ENCODE measurements at regions not wholly inside any gene's neighbourhood (a gene's known extent, or its start where the extent isn't known, plus 50 kb on each side); places are given as distances from the start of the nearest gene placed in this dataset.

DNA sequence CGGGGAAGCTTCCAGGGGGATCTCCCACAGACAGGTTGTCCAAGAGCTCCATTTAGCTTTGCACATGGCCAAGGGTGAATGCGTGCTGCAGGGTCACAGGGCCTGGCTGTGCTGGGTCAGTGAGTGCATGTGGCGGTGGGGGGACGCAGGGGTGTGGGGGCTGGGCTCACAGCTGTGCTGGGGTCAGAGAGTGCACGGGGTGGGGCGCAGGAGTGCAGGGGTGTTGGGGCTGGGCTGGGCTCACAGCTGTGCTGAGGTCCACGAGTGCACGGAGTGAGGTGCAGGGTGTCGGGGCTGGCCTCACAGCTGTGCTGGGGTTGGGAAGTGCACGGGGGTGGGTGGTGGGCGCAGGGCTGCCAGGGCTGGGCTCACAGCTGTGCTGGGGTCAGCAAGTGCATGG, 557.7 kb downstream of the BRD1 start:
- H3K4me3 ChIP-seq: no peak overlapping the region
- TF ChIP-seq, protein P1, sequence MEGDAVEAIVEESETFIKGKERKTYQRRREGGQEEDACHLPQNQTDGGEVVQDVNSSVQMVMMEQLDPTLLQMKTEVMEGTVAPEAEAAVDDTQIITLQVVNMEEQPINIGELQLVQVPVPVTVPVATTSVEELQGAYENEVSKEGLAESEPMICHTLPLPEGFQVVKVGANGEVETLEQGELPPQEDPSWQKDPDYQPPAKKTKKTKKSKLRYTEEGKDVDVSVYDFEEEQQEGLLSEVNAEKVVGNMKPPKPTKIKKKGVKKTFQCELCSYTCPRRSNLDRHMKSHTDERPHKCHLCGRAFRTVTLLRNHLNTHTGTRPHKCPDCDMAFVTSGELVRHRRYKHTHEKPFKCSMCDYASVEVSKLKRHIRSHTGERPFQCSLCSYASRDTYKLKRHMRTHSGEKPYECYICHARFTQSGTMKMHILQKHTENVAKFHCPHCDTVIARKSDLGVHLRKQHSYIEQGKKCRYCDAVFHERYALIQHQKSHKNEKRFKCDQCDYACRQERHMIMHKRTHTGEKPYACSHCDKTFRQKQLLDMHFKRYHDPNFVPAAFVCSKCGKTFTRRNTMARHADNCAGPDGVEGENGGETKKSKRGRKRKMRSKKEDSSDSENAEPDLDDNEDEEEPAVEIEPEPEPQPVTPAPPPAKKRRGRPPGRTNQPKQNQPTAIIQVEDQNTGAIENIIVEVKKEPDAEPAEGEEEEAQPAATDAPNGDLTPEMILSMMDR (IDR thresholded peaks at IDR 0.05): no peak
- ATAC-seq (no peak), DNase-seq (no peak)
- H3K27me3 ChIP-seq: peaks cover 0 to 78% of the 10 kb centered on the region in 2 donors
- no peak overlapping the region for H3K27ac ChIP-seq
- H3K4me1 ChIP-seq: no peaks in the 10 kb centered on the region
- no peaks in the 10 kb centered on the region for H3K36me3 ChIP-seq
- intact Hi-C loops (cut with DNase I): no loop called here
- no peaks in the 10 kb centered on the region for H3K9me3 ChIP-seq

DNA sequence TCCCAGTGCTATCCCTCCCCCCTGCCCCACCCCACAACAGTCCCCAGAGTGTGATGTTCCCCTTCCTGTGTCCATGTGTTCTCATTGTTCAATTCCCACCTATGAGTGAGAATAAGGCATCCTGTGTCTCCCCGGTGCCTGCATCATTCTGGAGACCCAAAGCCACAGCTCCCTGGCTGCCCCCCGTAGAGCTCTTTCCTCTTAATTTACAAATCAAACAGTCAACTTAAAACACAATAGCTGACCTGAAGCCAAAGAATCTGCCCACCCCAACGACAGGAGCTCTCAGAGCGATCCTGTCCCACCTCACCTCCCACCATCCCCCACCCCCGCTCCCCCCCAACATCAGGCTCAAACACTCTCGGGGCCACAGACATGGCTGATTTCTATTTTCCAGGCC, 558.3 kb downstream of the BRD1 start:
- H3K4me3 ChIP-seq: no peak overlapping the region
- H3K27ac ChIP-seq: no peak overlapping the region
- DNase-seq: no peak
- TF ChIP-seq, protein P1 (IDR thresholded peaks at IDR 0.05): no peak
- no peaks in the 10 kb centered on the region for H3K9me3 ChIP-seq
- intact Hi-C loops (cut with DNase I): no loop called here
- no peak for ATAC-seq
- H3K27me3 ChIP-seq: peaks cover 0 to 73% of the 10 kb centered on the region in 2 donors
- no peaks in the 10 kb centered on the region for H3K4me1 ChIP-seq
- no peaks in the 10 kb centered on the region for H3K36me3 ChIP-seq

DNA sequence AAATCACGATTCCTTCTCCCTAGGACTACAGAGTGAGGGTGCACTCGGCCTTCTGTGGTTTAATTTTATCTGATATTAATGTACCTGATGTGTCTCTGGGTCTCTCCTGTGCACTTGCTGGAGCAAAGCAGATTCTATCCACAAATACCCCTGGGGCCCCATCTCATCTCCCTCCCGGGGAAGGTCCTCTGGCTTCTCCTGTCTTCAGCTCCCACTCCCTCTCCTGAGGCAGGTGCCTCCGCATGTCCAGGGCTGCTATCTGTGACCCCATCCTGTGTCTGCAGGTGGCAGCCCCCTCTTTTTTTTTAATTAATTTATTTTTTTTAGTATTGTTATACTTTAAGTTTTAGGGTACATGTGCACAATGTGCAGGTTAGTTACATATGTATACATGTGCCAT, 558.7 kb downstream of the BRD1 start:
- Histone ChIP-seq H3K27me3 (peaks cover 0 to 73% of the 10 kb centered on the region in 2 donors), H3K9me3 (no peaks in the 10 kb centered on the region), H3K36me3 (no peaks in the 10 kb centered on the region), H3K4me3 (no peak overlapping the region), H3K4me1 (no peaks in the 10 kb centered on the region), H3K27ac (no peak overlapping the region)
- DNase-seq: no peak
- TF ChIP-seq, protein P1 (IDR thresholded peaks at IDR 0.05): no peak
- no peak for ATAC-seq
- intact Hi-C loops (cut with DNase I): no loop called here

DNA sequence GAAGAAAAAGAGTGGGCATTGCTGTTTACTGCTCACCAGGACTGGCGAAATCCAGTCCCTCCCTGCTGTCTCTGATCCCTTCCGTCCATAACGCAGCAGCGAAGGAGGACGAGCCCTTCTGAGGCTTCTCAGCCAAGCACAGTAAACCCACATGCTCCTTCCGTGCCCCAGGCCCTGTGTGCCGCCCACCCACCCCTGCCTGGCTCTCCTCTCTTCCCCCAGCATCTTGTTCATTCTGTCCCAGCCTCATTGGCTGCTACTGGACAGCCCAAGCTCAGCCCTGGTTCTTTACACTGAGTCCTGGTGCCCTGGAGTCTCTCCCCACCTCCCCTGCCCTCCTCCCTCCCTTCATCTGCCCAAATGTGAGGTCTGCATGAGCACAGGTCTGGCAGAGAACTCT, 559.7 kb downstream of the BRD1 start:
- Histone ChIP-seq H3K4me1 (no peaks in the 10 kb centered on the region), H3K27me3 (peaks cover 0 to 68% of the 10 kb centered on the region in 2 donors), H3K9me3 (no peaks in the 10 kb centered on the region), H3K4me3 (no peak overlapping the region), H3K36me3 (no peaks in the 10 kb centered on the region), H3K27ac (no peak overlapping the region)
- DNase-seq (no peak), ATAC-seq (no peak)
- TF ChIP-seq, protein P1 (IDR thresholded peaks at IDR 0.05): no peak
- intact Hi-C loops (cut with DNase I): no loop called here

DNA sequence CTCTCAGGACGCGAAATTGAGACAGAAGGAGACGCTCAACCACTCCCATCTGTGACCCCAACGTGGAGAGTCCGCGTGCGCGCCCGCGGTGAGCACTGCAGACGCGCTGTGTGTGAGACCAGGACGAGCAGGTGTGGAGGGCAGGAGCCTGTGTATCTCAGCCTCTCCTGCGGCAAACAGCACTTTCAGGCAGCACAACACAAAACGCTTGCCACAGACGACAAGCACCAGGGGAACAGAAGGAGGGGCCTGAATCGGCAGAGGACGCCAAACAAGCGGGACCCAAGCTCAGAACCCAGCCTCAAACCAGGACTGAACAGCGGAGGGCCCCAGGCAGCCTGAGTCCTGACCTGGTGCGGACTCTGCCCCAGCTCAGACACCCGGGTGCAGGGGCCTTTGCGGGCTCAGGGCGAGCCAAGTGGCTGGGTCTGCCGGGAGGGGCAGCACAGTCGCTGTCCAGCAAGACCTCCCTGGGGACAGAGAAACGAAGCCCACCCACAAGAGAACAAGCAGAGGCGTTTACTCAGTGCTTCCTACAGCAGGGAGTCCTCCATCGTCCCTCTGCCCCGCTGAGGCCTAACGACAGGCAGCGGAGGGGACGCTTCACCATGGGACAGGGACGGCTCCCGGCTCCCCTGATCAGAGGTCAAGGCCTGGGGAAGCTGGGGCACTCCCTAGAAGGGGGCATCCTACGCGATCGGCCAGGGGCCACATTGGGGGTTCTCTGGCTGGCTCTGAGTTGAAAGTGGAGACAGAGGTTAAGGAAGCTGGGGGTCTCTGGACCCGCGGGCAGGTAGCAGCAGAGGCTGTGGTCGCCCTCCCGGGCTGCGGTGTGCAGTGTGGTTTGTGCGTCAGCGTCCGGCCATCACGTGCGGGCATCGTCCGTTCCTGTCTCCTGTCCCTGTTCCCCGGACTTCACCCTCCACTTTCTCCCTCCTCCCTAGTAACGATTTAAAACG, 560.8 kb downstream of the BRD1 start:
- no peaks in the 10 kb centered on the region for H3K4me1 ChIP-seq
- ATAC-seq: no peak
- intact Hi-C loops (cut with DNase I): no loop called here

More for the DNA sequence above, 560.8 kb downstream of the BRD1 start:
- H3K27me3 ChIP-seq: peaks cover 0 to 57% of the 10 kb centered on the region in 2 donors
- no peaks in the 10 kb centered on the region for H3K9me3 ChIP-seq
- H3K36me3 ChIP-seq: no peaks in the 10 kb centered on the region
- TF ChIP-seq, protein P1 (IDR thresholded peaks at IDR 0.05): no peak
- no peak overlapping the region for H3K27ac ChIP-seq
- H3K4me3 ChIP-seq: no peak overlapping the region
- DNase-seq: no peak

Data from left lung (tissue), 4 donors.